Panc1 (cell line): ENCODE measurements at regions not wholly inside any gene's neighbourhood (a gene's known extent, or its start where the extent isn't known, plus 50 kb on each side); places are given as distances from the start of the nearest gene placed in this dataset.
"Not testable (repeated sequence)": the region's sequence is repeated elsewhere in the genome, so short reads cannot be mapped to it uniquely, and the experiment has no call there.

Experiments used
- ATAC-seq: fragments of 200-7000 bp; cut with Tn5 transposase; 2 replicates; pipeline ENCODE4 v1.9.1; 2020; ENCODE audit warnings: mild to moderate bottlenecking, moderate library complexity
- BruUV-seq: library from RNA; stranded (reverse); fragments of 400-500 nt; replicated peaks from 2 replicates; lab custom pipeline; 2021; lab: Mats Ljungman, UMichigan
- CTCF ChIA-PET: fragments of 300-600 bp; sonication (Branson Sonifier 250); formaldehyde crosslinking; loops from one replicate; lab custom pipeline; 2022; ENCODE audit warnings: antibody characterized with exemption; lab: Charles Lee
- POLR2A ChIA-PET: fragments of 300-600 bp; sonication (Branson Sonifier 250); formaldehyde crosslinking; loops from one replicate; lab custom pipeline; 2022; ENCODE audit warnings: antibody characterized with exemption; lab: Charles Lee
- DNase-seq: peaks from one replicate; pipeline ENCODE4 v3.0.0-alpha.2; 2010; ENCODE audit warnings: low read depth, low spot score
- H3K27ac ChIP-seq: 2 replicates; pipeline ENCODE4 v1.5.1; 2011; ENCODE audit warnings: mild to moderate bottlenecking, low read length, inconsistent platforms
- H3K27me3 ChIP-seq: fragments of 200-500 bp; sonication (Bioruptor generic); 2 replicates; pipeline ENCODE4 v1.6.0; 2014; ENCODE audit warnings: low read length, inconsistent platforms; ENCODE audit not compliant: control insufficient read depth, insufficient read depth
- H3K36me3 ChIP-seq: fragments of 200-500 bp; sonication (Bioruptor generic); 2 replicates; pipeline ENCODE4 v1.5.1; 2014; ENCODE audit warnings: inconsistent platforms, mild to moderate bottlenecking, low read length, moderate library complexity; ENCODE audit not compliant: control insufficient read depth, insufficient read depth
- H3K4me1 ChIP-seq: 2 replicates; pipeline ENCODE4 v1.5.1; 2011; ENCODE audit warnings: inconsistent platforms, mild to moderate bottlenecking, low read length, moderate library complexity; ENCODE audit not compliant: control insufficient read depth, insufficient read depth
- H3K4me3 ChIP-seq, 2 experiments: 2 replicates each; pipeline ENCODE4 v1.5.1; 2011 to 2012; ENCODE audit warnings: low read depth in 2 of 2, low read length in 2 of 2, mild to moderate bottlenecking in 2 of 2, inconsistent platforms in 1 of 2, moderate library complexity in 1 of 2
- H3K9me3 ChIP-seq: fragments of 200-500 bp; sonication (Bioruptor generic); 2 replicates; pipeline ENCODE4 v1.5.1; 2014; ENCODE audit warnings: low read depth, mild to moderate bottlenecking, inconsistent platforms, low read length, moderate library complexity; ENCODE audit not compliant: control insufficient read depth, insufficient read depth
- POLR2AphosphoS5 ChIP-seq: IDR thresholded peaks from 2 replicates; pipeline ENCODE4 v1.6.1; 2012; ENCODE audit warnings: mild to moderate bottlenecking, low read depth, low read length, moderate library complexity
- SIN3A ChIP-seq: IDR thresholded peaks from 2 replicates; pipeline ENCODE4 v1.6.1; 2012; ENCODE audit warnings: low read depth, mild to moderate bottlenecking, low read length, moderate library complexity, borderline replicate concordance; ENCODE audit not compliant: insufficient read depth
- TCF7L2 ChIP-seq: IDR thresholded peaks from 2 replicates; pipeline ENCODE4 v1.6.1; 2011; ENCODE audit warnings: mild to moderate bottlenecking, low read depth, low read length, inconsistent platforms
- in situ Hi-C: cut with HindIII; loops from 2 replicates; pipeline ENCODE4 v1.10.0; 2016; ENCODE audit warnings: low sequenced_read_pairs, low pct_unique_long_range_greater_than_20kb
- intact Hi-C: fragments of 100-400 bp; cut with micrococcal nuclease; formaldehyde crosslinking; loops from one replicate; pipeline ENCODE4 v1.10.0; 2022; ENCODE audit not compliant: unreplicated experiment
- TF ChIP-seq, protein P1 (sequence below), 2 experiments: IDR thresholded peaks; 2 replicates each; pipeline ENCODE4 v1.6.1; 2011 to 2012; ENCODE audit warnings: low read depth in 2 of 2, control low read depth in 1 of 2, low read length in 1 of 2, mild to moderate bottlenecking in 1 of 2, moderate library complexity in 1 of 2; ENCODE audit not compliant: insufficient read depth in 1 of 2
- TF ChIP-seq, protein P2 (sequence below): fragments of 450-650 bp; IDR thresholded peaks from 2 replicates; pipeline ENCODE4 v1.5.1; 2017; ENCODE audit warnings: mild to moderate bottlenecking

DNA sequence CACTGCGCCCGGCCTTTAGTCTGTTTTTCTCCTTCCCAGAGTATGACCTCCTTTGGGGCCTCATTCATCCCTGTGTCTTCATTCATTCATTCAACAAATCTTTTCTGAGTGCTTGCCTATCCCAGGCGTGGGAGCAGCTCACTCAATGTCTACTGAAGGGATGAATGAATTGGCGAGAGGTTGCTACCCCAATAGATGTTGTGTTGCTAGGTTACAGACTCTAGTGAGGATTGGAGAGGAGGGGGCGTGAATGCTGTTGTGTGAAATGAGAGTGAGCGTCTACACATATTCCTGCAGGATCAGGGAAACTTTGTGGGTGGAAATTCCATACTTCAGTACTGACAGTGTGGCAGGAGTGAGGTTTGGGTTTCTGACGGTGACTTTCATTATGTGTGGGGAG is 55.5 kb upstream of the EP300 start:
- CTCF ChIA-PET, result no interaction called here
- H3K36me3 ChIP-seq, result no peaks in the 10 kb centered on the region
- H3K9me3 ChIP-seq, result no peaks in the 10 kb centered on the region
- DNase-seq (no peak), ATAC-seq (no peak)
- TF ChIP-seq, protein P1, sequence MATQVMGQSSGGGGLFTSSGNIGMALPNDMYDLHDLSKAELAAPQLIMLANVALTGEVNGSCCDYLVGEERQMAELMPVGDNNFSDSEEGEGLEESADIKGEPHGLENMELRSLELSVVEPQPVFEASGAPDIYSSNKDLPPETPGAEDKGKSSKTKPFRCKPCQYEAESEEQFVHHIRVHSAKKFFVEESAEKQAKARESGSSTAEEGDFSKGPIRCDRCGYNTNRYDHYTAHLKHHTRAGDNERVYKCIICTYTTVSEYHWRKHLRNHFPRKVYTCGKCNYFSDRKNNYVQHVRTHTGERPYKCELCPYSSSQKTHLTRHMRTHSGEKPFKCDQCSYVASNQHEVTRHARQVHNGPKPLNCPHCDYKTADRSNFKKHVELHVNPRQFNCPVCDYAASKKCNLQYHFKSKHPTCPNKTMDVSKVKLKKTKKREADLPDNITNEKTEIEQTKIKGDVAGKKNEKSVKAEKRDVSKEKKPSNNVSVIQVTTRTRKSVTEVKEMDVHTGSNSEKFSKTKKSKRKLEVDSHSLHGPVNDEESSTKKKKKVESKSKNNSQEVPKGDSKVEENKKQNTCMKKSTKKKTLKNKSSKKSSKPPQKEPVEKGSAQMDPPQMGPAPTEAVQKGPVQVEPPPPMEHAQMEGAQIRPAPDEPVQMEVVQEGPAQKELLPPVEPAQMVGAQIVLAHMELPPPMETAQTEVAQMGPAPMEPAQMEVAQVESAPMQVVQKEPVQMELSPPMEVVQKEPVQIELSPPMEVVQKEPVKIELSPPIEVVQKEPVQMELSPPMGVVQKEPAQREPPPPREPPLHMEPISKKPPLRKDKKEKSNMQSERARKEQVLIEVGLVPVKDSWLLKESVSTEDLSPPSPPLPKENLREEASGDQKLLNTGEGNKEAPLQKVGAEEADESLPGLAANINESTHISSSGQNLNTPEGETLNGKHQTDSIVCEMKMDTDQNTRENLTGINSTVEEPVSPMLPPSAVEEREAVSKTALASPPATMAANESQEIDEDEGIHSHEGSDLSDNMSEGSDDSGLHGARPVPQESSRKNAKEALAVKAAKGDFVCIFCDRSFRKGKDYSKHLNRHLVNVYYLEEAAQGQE (IDR thresholded peaks at IDR 0.05; ENCODE audit: insufficient read depth in 1 of 2, low read depth in 2 of 2, low read length in 1 of 2), result no peak
- no peak for TF ChIP-seq POLR2AphosphoS5
- no peak for TF ChIP-seq SIN3A
- TF ChIP-seq TCF7L2, result no peak
- TF ChIP-seq, protein P2, sequence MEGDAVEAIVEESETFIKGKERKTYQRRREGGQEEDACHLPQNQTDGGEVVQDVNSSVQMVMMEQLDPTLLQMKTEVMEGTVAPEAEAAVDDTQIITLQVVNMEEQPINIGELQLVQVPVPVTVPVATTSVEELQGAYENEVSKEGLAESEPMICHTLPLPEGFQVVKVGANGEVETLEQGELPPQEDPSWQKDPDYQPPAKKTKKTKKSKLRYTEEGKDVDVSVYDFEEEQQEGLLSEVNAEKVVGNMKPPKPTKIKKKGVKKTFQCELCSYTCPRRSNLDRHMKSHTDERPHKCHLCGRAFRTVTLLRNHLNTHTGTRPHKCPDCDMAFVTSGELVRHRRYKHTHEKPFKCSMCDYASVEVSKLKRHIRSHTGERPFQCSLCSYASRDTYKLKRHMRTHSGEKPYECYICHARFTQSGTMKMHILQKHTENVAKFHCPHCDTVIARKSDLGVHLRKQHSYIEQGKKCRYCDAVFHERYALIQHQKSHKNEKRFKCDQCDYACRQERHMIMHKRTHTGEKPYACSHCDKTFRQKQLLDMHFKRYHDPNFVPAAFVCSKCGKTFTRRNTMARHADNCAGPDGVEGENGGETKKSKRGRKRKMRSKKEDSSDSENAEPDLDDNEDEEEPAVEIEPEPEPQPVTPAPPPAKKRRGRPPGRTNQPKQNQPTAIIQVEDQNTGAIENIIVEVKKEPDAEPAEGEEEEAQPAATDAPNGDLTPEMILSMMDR, result no peak
- intact Hi-C loops (no loop called here), in situ Hi-C loops (no loop called here)
- no peaks in the 10 kb centered on the region for H3K4me1 ChIP-seq
- H3K4me3 ChIP-seq, result no peak overlapping the region
- BruUV-seq, result no TSS peak
- POLR2A ChIA-PET, result no interaction called here
- H3K27ac ChIP-seq, result no peak overlapping the region
- H3K27me3 ChIP-seq, result no peaks in the 10 kb centered on the region

DNA sequence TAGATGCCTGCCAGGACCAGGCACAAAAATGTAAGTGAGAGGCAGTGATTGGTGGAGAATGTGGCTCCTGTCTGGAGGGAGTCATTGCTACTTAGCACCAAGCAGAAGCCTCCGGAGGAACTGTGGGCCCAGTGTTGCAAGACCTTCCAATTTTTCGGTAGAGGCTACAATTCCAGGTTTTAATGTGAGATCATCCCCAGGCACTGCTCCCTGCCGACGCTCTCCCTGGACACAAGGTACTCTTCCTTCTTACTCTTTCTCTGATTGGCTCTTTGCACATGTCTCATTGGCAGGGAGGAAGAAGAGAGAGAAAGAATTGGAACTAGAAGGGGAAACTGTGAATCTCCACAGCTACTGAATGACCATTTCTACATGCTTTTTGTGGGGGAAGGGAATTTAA is 53.7 kb upstream of the EP300 start:
- in situ Hi-C loops, result no loop called here

DNA sequence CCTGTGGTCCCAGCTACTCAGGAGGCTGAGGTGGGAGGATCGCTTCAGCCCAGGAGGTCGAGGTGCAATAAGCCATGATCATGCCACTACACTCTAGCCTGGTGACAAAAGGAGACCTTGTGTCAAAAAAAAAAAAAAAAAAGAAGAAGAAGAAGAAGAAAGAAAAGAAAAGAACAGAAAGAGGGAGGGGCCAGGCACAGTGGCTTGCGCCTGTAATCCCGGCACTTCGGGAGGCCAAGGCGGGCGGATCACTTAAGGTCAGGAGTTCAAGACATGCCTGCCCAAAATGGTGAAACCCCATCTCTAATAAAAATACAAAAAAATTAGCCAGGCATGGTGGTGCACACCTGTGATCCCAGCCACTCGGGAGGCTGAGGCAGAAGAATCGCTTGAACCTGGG is 52.8 kb upstream of the EP300 start:
- CTCF ChIA-PET, H3K27ac ChIP-seq, in situ Hi-C loops, H3K4me1 ChIP-seq, H3K9me3 ChIP-seq, DNase-seq, POLR2A ChIA-PET, H3K36me3 ChIP-seq, ATAC-seq, BruUV-seq, H3K4me3 ChIP-seq, intact Hi-C loops, H3K27me3 ChIP-seq: not testable (repeated sequence)

More for the DNA sequence above, 53.7 kb upstream of the EP300 start:
- BruUV-seq, result no TSS peak
- no peak overlapping the region for H3K4me3 ChIP-seq
- no peaks in the 10 kb centered on the region for H3K27me3 ChIP-seq
- no peak overlapping the region for H3K27ac ChIP-seq
- DNase-seq (no peak), ATAC-seq (no peak)
- POLR2A ChIA-PET, result no interaction called here
- intact Hi-C loops, result no loop called here
- no peaks in the 10 kb centered on the region for H3K9me3 ChIP-seq
- H3K4me1 ChIP-seq, result no peaks in the 10 kb centered on the region
- no peaks in the 10 kb centered on the region for H3K36me3 ChIP-seq
- CTCF ChIA-PET, result interaction anchor here (0.6 kb wide), 1 partner anchor 13 kb away, joined by 5 read pairs; no protein-coding TSS in a partner anchor
- TF ChIP-seq POLR2AphosphoS5 (no peak), SIN3A (no peak), TCF7L2 (no peak)
- TF ChIP-seq, protein P2, result no peak
- TF ChIP-seq, protein P1 (IDR thresholded peaks at IDR 0.05; ENCODE audit: insufficient read depth in 1 of 2, low read depth in 2 of 2, low read length in 1 of 2), result no peak
